ENCODE measurements at regions not wholly inside any gene's neighbourhood (a gene's known extent, or its start where the extent isn't known, plus 50 kb on each side); places are given as distances from the start of the nearest gene placed in this dataset.

DNA sequence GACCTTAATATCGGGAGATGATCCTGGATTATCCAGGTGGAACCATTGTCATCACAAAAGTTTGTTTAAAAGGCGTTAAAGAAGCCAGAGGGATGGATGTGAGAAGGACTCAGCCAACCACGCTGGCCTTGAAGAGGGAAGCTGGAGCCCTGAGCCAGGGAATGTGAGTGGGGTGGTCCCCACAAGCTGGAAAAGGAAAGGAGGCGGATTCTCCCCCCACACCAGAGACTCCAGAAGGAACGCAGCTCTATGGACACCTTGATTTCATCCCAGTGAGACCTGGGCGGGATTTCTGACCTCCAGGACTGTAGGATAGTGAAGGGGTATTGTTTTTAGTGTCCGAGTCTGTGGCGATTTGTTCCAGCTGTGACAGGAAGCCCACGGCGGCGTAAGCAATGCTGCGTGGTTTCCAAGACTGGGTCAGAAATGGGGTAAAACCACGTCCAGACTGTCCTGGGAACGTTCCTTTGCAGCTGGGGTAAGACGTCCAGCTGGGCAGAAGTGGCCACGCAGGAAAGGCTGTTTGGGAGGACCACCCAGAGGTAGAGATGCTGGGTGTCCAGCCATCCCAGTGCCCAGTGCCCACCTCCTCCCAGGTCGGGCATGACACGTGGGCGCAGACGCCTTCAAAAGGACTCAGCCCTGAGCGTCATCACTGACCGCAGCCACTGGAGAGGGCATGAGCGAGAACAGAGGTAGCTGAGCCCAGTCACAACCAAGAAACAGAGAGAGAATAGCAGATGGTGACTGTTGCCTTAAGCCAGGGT, 125.4 kb upstream of the USP29 start:
- TF ChIP-seq, protein P1, sequence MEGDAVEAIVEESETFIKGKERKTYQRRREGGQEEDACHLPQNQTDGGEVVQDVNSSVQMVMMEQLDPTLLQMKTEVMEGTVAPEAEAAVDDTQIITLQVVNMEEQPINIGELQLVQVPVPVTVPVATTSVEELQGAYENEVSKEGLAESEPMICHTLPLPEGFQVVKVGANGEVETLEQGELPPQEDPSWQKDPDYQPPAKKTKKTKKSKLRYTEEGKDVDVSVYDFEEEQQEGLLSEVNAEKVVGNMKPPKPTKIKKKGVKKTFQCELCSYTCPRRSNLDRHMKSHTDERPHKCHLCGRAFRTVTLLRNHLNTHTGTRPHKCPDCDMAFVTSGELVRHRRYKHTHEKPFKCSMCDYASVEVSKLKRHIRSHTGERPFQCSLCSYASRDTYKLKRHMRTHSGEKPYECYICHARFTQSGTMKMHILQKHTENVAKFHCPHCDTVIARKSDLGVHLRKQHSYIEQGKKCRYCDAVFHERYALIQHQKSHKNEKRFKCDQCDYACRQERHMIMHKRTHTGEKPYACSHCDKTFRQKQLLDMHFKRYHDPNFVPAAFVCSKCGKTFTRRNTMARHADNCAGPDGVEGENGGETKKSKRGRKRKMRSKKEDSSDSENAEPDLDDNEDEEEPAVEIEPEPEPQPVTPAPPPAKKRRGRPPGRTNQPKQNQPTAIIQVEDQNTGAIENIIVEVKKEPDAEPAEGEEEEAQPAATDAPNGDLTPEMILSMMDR (IDR thresholded peaks at IDR 0.05; ENCODE audit: insufficient read depth, low read depth, low read length) = no peak
- DNase-seq (ENCODE audit: low read depth) = no peak
- POLR2A ChIA-PET = no interaction called here
- CTCF ChIA-PET = interaction anchor here (0.6 kb wide), 1 partner anchor 357 kb away, joined by 4 read pairs; no protein-coding TSS in a partner anchor
- Histone ChIP-seq H3K27me3 (ENCODE audit: control insufficient read depth, insufficient read depth, low read length) (no peaks in the 10 kb centered on the region), H3K4me3 (ENCODE audit: low read depth, low read length) (no peak overlapping the region), H3K36me3 (ENCODE audit: control insufficient read depth, insufficient read depth, low read length) (no peaks in the 10 kb centered on the region)

DNA sequence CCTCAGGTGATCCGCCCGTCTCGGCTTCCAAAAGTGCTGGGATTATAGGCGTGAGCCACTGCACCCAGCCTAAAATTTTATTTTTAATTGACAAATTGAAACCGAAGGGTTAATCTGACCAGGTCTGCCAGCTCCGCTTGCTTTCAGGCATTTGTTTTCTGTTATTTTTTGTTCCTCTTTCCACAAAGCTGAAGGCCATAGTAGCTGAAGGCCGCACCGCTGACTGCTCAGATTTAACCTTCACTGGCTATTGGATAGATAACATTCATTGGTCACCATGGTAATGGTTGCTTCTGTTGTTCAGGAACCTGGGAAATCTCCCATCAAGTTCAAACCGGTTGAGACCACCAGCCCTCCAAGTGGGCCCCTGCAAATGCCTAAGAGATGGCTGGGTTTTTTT, 124.5 kb upstream of the USP29 start:
- no peak for DNase-seq (ENCODE audit: low read depth)
- H3K4me3 ChIP-seq (ENCODE audit: low read depth, low read length) = no peak overlapping the region
- no peaks in the 10 kb centered on the region for H3K27me3 ChIP-seq (ENCODE audit: control insufficient read depth, insufficient read depth, low read length)
- CTCF ChIA-PET = interaction anchor here (0.6 kb wide), 1 partner anchor 358 kb away, joined by 4 read pairs; no protein-coding TSS in a partner anchor
- no peaks in the 10 kb centered on the region for H3K36me3 ChIP-seq (ENCODE audit: control insufficient read depth, insufficient read depth, low read length)
- POLR2A ChIA-PET = no interaction called here
- TF ChIP-seq, protein P1 (IDR thresholded peaks at IDR 0.05; ENCODE audit: insufficient read depth, low read depth, low read length) = no peak

DNA sequence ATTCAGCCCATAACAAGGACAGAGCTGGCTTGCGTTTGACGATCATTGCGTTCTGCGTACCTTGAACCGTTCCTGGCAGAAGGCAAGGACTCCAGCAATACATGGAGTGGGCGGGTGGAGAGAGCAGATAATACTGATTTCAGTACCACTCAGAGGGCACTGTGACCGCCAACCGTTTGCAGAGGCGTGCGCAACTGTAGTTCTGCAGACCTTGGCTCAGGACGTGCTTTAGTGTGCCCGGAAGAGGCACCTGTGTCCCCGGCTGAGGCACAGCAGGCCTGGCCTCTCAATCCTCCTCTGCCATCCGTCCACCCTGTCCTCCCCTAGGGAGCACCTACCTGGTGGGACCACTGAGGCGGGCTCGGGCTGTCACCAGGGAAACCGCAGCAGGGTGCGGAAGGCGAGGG, 117.6 kb upstream of the USP29 start:
- Histone ChIP-seq H3K4me3 (ENCODE audit: low read depth, low read length) (no peak overlapping the region), H3K36me3 (ENCODE audit: control insufficient read depth, insufficient read depth, low read length) (no peaks in the 10 kb centered on the region), H3K27me3 (ENCODE audit: control insufficient read depth, insufficient read depth, low read length) (no peaks in the 10 kb centered on the region)
- no peak for DNase-seq (ENCODE audit: low read depth)
- CTCF ChIA-PET = no interaction called here
- POLR2A ChIA-PET = no interaction called here
- TF ChIP-seq, protein P1 (IDR thresholded peaks at IDR 0.05; ENCODE audit: insufficient read depth, low read depth, low read length) = no peak

DNA sequence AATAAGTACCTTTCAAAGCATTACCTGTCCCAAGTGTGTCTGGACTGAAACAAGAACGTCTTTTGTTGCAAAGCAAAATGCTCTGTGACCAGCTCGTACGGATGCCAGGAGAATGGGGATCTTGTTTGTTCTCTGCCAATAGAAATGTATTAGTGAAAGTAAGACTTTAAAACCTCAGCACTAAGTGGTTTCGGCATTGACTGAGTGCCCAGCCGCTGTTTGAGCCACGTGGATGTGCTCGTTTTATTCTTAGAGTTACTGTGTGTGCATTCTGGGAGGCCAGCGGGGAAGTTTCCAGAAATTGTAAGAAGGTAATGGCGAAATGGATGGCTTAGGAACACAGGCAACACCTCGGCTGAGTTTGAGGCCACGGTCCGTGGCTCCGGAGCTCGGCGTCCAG, 117.1 kb upstream of the USP29 start:
- H3K27me3 ChIP-seq (ENCODE audit: control insufficient read depth, insufficient read depth, low read length) = no peaks in the 10 kb centered on the region

DNA sequence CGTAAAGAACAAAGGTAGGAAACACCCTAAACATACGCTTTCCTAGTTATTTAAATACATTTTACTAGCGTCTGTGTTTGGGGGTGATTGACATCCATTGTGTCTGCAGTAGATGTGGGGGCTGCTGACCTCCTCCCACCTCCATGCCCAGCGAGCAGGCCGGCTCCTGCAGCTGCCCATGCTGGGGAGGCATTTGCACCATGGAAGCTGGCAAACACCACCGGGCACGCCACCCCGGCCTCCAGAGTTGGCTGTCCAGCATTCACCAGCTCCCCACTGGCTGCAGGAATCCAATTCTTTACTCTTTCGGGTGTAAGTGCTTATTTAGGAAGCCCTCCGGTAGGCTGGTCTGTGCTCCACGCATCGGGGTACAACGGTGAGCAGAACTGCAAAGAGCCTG, 115.4 kb upstream of the USP29 start:
- no peak overlapping the region for H3K4me3 ChIP-seq (ENCODE audit: low read depth, low read length)
- no peaks in the 10 kb centered on the region for H3K27me3 ChIP-seq (ENCODE audit: control insufficient read depth, insufficient read depth, low read length)
- no peaks in the 10 kb centered on the region for H3K36me3 ChIP-seq (ENCODE audit: control insufficient read depth, insufficient read depth, low read length)
- ChIA-PET CTCF (no interaction called here), POLR2A (no interaction called here)
- TF ChIP-seq, protein P1 (IDR thresholded peaks at IDR 0.05; ENCODE audit: insufficient read depth, low read depth, low read length) = no peak
- DNase-seq (ENCODE audit: low read depth) = no peak

More for the DNA sequence above, 117.1 kb upstream of the USP29 start:
- no peak for DNase-seq (ENCODE audit: low read depth)
- POLR2A ChIA-PET = no interaction called here
- Histone ChIP-seq H3K36me3 (ENCODE audit: control insufficient read depth, insufficient read depth, low read length) (no peaks in the 10 kb centered on the region), H3K4me3 (ENCODE audit: low read depth, low read length) (no peak overlapping the region)
- TF ChIP-seq, protein P1 (IDR thresholded peaks at IDR 0.05; ENCODE audit: insufficient read depth, low read depth, low read length) = no peak
- CTCF ChIA-PET = no interaction called here
